ENCODE measurements at regions not wholly inside any gene's neighbourhood (a gene's known extent, or its start where the extent isn't known, plus 50 kb on each side); places are given as distances from the start of the nearest gene placed in this dataset.

DNA sequence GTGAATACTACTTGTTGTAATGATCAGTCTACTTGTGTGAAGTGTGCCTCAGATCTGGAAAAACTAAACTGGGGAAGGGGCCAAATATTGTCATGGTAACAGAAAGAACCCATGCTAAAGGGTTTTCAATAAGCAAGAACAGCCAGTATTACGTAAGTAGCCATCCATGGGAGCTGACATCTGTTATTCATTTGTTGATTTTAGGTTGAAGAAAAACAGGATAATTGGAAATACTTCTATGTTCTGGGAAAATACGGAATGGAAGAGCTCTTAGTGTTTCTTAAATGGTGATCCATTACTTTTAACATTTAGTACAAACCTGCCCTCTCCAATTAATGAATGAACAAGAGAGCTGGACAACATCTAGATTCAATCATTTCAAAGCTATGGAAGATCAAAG is 485.8 kb downstream of the NTRK2 start:
- no peak for DNase-seq (ENCODE audit: low read depth in 2 of 2)

DNA sequence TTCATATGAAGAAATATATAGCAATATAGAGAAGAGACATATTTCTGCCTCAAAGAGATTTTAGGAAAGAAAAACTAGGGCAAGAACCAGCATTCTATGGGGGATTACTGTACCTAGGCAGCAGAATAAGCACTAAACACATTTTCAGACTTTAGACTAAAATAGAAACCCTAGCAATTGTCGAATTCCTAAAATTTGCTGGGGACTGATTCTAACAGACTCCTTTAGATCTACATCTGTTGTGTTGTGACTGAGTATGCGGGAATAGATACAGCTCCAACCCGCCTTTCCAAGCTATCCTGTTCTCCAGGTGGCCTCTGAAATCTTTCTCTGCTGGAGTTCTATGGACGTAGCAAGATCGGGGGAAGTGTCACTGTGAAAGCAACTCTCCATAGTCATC is 482.2 kb downstream of the NTRK2 start:
- DNase-seq (ENCODE audit: low read depth in 2 of 2): no peak

DNA sequence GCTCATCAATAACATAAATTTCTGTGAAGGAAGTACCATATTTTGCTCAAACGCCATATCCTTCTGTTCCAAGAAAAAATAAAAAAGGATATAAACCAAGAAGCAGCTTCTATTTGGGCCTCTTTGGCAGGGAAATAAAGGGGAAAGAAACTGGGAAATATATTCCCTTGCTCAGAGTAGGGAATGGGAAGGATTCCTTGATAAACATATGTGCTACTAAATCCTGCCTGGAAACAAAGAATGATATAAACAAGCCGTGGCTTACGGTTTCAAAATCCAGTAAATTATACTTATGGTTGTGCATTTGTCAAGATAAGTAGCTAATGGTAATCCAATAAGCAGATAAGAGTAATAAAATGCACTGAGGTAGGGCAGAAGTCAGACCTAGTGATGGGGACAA is 481.6 kb downstream of the NTRK2 start:
- no peak for DNase-seq (ENCODE audit: low read depth in 2 of 2)

DNA sequence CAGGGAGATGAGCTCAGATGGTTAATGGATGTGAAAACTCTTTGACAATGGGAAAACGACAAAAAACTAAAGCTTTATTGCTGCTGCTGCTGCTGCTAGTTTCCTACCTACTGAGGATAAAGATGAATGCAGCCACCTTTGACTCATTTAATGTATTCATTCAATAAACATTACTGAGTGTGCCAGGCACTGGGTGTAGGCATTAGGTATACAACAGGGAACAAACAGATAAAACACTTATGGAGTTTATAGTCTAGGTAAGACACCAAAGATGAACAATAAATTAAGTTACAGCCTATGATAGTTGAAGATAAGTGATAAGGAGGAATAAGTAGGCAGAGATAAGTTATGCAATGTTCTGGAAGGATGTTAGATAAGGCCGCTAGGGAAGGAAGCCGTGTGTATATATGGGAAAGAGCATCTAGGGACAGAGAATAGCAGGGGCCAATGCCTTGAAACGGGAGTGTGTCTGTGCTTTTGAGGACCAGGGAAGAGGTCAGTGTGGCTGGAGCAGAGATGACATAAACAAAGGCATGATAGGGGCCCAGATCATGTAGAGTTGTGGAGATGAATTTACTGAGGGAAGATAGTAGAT is 477.6 kb downstream of the NTRK2 start:
- DNase-seq (ENCODE audit: low read depth in 2 of 2): no peak

DNA sequence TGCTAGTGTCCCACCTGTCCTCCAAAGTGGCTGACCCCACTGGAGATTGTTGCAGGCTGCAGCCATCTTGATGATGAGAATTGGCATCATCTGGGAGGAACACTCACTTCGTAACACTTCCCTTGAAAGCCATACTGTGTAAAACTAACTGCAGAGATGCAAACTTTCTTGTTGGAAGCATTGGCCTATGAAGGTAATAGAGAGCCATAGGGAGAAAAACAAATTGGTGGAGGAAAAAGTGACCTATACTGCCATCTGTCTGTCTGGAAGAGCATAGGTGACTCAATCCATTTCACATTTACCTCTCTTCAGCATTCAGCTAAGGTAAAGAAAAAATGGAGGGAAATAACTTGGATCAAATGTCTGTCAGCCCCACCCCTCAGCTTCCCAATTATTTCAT is 473.4 kb downstream of the NTRK2 start:
- no peak for DNase-seq (ENCODE audit: low read depth in 2 of 2)

DNA sequence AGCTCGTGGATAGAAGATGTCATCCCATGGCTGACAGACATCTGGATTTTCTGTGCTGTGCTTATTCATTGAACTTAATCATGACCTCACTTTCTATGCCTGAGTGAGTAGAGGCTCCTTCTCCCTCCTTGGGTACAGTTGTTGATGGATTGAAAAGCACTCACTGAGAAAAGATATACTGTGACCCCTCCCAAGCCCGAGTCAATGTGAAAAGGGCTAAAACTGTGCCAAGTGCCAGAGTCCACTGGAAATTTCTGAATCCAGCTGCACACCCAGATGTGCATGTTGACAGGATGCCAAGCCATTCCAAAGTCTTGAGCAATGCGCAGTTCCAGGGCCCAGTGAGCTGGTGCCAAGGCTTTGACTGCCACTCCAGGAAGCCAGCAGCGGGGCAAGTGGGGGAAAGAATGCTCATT is 473.0 kb downstream of the NTRK2 start:
- no peak for DNase-seq (ENCODE audit: low read depth in 2 of 2)

DNA sequence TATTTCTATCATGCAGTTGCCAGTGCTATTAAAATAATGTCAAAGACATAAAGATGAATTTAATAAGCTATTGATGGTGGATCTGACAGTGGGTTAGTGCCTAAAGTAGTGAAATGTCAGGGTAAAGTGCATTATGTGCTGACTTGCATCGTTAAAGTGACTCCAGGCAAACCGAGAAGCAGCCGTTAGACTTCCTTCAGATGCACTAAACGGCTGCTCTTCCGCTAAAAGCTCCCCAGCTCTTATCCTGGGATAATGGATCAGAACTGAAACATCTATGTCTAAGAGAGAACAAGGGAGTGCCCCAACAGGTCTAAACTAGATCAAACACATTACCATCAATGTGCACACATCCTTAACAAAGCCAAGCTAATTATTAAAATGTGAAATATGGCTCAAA is 468.2 kb downstream of the NTRK2 start:
- DNase-seq (ENCODE audit: low read depth in 2 of 2): no peak

DNA sequence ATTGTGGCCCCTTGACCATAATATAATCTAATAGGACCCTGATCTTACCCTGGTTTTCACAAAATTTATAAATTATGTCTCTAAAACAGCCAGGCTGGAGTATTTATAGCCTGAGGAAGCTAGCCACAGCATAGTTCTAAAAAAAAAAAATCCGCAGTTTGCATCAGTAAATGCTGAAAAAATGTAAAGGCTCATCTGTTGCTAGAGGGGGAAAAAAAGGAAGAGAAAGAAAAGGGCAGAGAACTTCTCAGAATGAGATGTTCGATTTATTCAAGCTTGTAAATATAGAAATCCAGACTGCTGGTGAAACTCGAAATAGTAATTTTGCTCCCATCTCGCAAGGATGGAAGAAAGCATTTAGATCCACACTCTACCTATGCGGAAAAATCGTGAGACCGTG is 467.5 kb downstream of the NTRK2 start:
- DNase-seq (ENCODE audit: low read depth in 2 of 2): no peak

DNA sequence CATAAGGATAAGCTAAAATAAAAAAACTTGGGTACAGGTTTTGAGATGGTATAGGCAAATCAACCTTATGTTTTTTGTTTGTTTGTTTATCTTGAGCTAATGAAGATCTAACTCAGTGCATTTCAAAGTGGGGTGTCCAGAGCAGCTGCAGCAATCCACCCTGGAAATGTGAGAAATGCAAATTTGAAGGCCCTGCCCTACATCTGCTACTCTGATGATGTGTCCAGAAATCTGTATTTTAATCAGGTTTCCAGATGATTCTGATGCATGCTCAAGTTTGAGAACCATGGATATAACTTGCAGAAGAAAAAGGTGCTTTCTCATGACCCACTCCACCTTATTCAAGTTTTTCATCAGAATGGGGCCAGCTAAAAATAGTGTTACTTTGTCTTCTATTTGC is 467.0 kb downstream of the NTRK2 start:
- no peak for DNase-seq (ENCODE audit: low read depth in 2 of 2)

DNA sequence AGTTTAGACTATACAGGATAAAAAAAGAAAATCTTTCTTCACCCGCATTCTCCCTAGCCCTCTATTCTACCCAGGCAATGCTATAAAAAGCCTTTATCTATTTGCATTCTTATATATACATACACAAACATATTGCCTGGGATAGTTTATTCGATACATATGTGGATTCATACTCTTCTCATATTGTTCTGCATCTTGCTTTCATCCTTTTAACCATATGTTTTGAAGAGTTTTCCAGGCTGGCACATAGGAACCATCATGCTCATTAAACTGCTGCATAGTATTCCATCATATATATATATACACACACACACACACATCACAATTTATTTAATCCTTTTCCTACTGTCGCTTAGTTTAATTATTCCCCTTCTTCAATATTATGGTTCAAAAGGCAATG is 461.2 kb downstream of the NTRK2 start:
- no peak for DNase-seq (ENCODE audit: low read depth in 2 of 2)

DNA sequence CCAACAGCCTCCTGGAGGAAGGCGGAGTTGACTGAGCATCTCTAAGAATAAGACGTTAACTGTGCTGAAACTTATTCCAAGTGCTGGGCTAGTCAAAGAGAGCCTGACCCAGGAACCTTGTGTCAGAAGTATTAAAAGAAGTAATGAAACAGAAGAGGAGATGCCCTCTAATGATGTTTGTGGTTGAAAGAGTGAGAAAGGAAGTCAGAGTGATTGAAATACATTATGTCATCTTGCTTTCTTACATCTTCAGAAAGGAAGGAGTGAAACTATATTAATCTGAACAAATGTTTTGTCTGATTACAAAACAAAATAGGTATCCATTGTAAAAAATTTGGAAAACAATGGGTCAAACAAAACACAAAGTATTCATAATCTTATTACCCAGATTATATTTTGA is 460.7 kb downstream of the NTRK2 start:
- no peak for DNase-seq (ENCODE audit: low read depth in 2 of 2)

DNA sequence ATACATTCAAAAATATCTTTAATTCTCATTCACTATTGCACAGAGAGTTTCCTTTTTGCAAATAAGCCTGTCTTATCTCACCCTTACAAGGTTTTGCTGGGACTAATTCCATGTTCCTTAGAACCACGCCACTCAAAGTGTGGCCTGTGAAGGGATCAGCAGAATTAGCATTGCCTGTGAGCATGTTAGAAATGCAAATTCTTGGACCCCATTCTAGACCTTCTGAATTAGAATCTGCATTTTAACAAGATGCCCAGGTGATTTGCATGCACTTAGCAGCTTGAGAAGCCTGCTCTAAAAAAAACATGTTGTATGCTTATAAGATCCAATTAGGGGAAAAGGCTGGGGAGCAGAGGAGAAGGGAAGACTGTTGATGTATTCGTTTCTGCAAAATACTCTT is 460.0 kb downstream of the NTRK2 start:
- no peak for DNase-seq (ENCODE audit: low read depth in 2 of 2)

DNA sequence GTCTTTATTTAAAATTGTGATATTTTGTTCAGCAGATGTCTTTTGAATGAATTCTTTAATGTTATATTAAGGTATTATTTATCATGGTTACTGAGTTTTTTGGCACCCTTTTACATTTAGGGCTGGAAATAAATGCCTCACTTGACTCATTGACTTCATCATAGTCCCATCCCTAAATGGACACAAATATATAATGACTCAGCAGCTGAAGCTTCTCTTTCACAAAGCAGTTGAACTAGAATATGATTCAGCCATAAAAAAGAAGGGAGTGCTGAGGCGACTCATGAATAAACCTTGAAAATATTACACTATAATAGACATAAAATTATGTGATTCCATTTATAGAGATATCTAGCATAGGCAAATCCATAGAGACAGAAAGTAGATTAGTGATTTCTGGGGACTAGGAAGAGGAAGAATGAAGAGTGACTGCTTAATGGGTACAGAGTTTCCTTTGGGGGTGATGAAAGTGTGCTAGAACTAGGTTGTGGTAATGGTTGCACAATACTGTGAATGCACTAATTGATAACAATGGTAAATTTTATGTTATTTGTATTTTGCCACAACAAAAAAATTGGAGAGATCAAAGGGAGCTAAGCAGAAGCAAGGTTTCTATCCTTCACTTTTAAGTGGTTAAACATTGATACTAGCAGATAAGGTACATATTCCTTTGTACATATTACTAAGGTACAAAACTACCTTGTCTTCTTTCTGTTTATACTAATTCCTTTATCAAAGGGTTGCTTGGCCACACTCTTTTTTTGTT is 449.6 kb downstream of the NTRK2 start:
- no peak for DNase-seq (ENCODE audit: low read depth in 2 of 2)

DNA sequence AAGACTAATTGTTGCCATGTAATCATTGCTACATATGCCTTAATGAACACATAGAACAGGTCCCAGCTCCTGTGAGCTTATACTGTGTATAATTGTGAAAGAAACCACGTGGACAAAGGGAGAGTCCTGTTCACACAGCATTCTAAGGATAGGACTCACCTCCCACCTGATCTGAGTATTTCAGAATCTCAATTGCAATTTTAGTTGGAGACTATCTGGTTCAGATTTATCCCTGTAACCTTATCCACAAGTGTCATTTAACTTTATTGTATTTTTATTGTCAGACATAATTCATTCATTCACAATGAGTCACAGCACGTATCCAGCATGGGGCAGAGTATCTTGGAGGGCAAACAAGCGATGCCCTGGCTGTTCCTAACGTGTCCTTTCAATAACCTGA is 448.3 kb downstream of the NTRK2 start:
- no peak for DNase-seq (ENCODE audit: low read depth in 2 of 2)

DNA sequence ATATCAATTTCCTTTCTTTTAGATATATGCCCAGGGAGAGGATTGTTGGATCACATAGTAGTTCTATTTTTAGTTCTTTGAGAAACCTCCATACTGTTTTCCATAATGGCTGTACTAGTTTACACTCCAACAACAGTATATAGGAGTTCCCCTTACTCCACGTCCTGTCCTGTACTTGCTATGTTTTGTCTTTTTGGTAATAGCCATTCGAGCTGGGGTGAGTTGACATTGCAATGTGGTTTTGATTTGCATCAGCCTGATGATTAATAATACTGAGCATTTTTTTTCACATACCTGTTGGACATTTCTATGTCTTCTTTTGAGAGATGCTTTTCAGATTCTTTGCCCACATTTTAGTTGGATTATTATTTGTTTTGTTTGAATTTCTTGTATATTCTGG is 445.9 kb downstream of the NTRK2 start:
- no peak for DNase-seq (ENCODE audit: low read depth in 2 of 2)

DNA sequence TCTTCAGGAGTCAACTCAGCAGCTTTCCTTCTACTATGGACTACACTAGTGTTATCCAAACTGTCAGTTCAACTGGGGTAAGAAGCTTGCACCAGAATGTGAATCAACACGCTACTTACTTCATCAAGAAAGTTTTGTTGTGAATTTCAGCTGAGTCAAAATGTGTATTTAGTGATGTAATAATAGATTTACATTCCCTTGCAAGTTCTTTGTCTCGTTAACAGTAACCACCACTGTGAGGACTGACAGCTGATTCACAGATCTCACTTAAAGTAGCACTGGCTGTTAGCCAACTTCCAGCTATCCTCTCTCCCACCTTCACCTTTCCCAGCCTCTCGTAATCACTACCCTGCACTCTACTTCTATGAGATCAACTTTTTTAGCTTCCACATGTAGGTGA is 445.3 kb downstream of the NTRK2 start:
- no peak for DNase-seq (ENCODE audit: low read depth in 2 of 2)

DNA sequence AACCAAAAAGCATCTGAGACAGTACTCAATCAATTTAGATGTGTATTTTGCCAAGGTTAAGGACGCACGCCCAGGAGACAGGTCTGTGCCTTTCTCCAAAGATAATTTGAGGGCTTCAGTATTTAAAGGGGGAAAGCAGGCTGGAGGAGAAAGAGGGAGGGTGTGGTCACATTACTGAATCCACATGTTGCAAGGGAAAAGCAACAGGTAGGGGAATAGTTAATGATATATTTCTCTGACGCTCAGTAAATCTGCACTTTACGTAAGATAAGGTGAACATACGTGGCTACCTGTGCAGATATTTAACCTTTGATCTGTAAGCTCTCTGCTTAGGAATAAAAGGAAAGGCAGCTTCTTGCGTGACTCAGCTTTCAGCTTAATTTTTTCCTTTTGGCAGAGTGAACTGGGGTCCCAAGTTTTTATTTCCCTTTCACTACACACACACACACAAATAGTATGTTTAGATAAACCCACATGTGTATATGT is 443.4 kb downstream of the NTRK2 start:
- DNase-seq (ENCODE audit: low read depth in 2 of 2): no peak

DNA sequence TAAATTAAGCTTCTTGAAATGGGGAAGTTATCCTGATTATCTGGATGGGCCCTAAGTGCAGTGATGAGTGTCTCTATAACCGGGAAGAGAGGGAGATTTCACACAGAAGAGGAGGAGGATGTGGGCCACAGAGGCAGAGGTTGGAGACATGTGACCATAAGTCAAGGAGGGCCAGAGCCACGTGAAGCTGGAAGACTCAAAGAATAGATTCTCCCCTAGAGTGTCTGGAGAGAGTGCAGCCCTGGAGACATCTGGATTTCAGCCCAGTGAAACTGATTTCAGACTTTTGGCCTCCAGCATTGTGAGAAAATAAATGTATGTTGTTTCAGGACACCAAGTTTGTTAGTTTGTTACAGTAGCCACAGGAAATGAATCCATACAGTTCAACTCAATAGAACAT is 442.9 kb downstream of the NTRK2 start:
- DNase-seq (ENCODE audit: low read depth in 2 of 2): no peak

DNA sequence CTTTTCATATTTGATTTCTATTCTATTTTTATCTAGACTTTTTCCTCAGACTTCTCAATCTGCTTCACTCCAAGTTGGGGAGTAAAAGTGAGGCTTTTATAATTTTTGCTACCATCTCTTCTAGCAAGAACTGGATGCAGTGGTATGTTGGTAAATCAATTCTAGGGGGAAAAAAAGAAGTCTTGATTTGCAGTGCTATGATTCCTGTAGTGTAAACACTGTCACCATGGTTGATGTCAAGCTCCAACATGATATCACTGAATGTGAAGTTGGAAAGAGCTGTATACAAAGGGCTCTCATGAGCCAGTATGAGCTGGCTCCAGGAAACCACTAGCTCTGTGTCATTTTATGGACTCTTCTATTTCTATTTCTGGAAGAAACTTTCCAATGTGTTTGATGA is 439.2 kb downstream of the NTRK2 start:
- DNase-seq (ENCODE audit: low read depth in 2 of 2): no peak

DNA sequence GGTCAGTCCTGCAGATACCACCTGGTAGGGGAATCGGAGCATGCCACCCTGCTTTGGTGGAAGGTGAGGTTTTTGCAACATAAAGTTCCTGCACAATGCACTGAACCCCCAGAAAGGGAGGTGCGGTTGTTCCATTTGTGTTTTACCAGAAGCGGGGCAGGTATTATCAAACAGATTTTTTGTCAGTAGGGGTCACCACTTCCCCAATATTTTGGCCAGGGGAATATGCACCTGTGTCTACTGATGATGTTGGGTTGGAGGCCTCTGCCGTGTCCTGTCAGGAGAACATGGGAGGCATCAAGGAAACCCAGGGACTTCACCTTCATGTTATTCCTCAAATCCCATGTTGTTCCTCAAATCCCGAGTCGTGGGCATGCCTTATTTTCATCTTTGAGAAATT is 438.7 kb downstream of the NTRK2 start:
- no peak for DNase-seq (ENCODE audit: low read depth in 2 of 2)

DNA sequence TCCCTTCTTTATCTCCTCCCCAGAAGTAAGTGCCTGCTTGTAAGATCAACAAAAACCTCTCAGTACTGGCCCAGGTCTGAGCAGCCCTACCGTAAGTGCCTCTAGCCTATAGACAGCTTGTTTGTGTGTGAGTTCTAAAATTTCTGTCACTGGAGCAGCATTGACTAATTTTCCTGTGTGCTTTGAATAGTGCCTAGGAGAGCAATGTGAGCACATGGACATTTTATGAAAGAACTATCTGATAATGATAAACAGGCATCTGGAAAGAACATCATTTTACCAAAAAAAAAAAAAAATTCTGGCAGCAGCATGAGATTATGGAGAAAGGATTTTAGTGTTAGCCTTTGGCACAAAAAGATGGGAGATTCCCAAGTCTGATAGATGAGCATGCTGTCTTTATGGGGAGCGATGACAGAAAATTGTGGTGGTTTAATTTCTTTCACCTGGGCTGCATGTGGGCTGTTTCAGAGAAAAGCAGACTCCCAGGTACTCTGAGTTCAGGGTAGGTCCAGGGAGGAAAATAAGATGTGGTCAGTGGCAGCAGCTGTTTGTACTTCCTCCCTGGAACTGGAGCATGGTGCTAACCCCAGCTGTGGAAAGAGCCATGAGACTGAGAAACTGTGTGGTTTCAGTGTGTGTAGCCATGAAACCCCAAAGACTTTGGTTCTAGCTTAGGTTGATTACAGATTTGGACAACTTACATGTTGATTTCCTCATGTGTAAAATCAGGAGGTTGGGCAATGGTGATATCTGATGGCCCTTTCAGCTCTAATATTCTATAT is 419.9 kb downstream of the NTRK2 start:
- DNase-seq (ENCODE audit: low read depth in 2 of 2): no peak

DNA sequence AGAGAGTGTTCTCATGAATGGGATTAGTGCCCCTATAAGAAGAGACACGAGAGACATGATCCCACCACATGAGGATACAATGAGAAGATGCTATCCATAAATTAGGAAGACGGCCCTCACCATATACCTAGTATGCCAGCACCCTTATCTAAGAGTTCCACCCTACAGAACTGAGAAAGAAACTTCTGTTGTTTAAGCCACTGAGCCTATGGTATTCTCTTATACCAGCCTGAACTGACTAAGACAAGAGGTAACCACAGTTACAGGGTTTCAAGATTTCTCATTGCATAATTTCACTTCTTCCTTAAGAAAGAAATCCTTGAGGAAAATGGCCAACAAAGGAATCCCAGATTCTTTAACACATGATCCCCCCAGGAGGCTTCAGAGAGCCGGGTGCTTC is 412.4 kb downstream of the NTRK2 start:
- no peak for DNase-seq (ENCODE audit: low read depth in 2 of 2)

DNA sequence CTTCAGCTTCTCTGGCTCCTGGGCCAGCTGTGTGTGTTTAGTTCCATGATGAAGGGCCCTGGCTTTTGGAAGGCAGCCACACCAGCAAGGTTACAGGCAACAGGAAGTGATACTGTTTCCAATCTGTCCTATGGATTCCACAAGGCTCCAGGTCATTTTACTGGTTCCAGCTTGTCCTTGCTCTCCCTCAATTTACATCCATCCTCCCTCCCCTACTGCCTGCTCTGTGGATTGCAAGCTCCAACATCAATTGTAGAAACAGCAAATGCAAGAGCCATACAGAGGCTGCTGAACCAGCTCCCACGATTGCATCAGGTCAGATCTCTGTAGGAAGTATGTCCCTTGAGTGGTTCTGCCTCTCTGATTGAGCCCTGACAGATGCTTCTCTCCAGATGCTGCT is 409.8 kb downstream of the NTRK2 start:
- no peak for DNase-seq (ENCODE audit: low read depth in 2 of 2)
